ENCODE measurements at regions not wholly inside any gene's neighbourhood (a gene's known extent, or its start where the extent isn't known, plus 50 kb on each side); places are given as distances from the start of the nearest gene placed in this dataset.

DNA sequence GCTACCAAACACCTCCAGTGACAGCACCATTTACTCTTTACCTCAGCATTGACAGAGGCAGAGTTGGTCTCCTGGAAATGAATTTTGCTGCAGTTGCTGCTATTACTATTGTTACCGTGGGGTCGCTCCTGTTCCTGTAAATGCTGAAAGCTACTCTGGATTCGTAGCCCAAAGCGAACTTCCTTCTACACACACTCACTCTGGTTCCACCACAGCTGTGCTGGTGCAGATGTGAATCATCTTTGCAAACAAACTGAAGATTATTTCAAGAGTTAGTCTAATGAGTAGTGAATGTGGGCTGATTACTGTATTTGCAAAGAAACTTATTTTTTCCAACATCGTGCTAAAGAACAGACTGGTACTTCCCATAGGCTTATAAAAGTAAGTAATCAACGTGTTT lies 304.0 kb downstream of the LPIN1 start:
- FAIRE-seq (no peak), DNase-seq (ENCODE audit: low spot score) (no peak)

DNA sequence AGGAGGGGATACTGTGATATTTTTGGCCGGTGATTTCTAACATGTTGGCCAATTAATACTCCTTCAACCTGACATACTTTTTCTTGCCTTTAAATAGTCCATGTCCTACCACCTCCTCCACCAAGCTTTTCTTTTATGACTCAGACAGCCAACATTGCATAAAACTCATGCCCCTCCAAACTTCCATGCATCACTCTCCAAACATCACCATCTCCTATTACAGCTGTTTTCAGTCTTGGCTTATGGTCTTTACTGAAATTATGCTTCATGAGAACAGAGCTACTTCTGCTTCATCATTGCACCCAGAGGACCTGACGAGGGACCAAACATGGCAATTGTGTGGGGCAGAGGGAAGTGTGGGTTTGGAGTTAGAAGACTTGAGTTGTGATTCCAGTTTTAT lies 305.4 kb downstream of the LPIN1 start:
- FAIRE-seq: no peak
- DNase-seq (ENCODE audit: low spot score): no peak

DNA sequence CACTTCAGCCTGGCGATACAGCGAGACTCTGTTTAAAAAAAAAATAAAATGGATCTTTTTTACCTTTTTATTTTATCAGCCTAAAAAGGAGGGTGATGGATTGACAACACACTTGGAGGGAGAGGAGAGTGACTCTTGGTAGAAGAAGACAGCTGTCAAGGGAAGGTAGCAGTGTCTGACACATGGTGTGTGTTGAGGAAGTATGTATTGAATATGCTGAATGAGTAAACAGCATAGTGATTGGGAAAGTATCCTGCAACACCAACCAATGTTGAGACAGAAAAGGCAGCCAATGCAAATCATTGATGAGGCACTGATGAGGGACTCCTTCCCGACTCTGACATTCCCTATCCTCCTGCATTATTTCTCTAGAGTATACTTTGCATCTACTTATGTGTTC lies 306.4 kb downstream of the LPIN1 start:
- FAIRE-seq: no peak
- no peak for DNase-seq (ENCODE audit: low spot score)

DNA sequence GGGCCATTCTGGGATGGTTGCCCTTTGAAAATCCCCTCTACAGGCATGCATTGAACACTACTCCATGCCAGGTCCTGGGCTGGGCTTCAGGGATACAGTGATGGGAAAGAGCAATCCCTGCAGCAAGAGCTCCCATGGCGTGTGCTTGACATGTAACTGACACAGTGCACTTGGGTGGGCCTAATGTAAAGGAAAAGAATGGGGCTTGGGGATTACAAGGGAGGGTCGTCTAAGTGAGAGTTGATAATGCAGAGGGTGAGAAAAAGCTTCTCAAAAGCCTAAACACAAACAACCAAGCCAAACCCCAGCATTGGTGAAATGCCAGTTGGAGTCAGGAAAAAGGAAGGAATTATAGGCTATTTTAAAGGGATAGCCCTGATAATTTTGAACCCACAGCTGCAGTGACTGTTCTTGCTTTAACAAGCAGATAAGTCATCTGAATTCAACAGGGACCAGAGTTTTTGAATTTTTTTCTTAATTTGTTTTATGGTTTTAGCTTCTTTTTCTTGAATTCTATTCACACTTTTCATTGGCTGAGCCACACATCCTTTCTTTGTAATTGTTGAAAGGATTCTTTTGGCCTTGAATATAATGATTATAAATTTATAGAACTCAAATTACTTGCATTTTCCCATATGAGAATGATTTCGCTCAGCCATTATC lies 308.7 kb downstream of the LPIN1 start:
- FAIRE-seq (no peak), DNase-seq (ENCODE audit: low spot score) (no peak)

DNA sequence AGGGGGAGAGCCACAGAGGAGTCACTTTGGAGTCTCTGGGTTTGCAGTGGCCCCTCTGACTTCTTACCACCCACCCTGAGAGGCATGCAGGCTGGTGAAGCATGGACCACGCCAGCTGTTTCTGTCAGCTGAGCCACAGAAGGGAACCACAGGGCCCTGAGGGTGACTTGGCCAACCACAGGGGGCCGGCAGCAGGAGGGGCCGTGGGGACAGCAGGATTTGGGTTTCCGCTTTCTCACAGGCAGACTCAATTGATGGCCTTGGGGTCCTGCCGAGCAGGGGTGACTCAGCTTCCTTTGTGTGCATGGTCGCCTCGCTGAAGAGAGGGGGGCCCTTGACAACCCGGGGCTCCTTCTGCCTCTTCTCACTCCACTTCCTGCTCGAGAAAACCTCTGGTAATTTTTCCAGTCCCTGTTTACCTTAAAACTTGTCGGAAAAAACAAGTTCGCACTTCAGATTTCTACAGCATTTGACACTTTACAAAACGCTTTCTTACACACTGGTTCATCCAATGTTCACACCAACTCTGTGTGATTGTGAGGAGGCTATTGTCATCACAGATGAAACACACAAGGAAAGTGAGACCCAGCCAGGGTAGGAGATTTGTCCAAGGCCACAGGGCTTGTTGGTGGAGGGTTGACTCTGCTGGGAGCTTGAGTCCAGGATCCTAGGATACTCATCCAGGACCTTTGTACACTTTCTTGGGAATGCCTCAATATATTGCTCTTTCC lies 311.2 kb downstream of the LPIN1 start:
- FAIRE-seq: no peak
- DNase-seq (ENCODE audit: low spot score): peak; percentile 38

DNA sequence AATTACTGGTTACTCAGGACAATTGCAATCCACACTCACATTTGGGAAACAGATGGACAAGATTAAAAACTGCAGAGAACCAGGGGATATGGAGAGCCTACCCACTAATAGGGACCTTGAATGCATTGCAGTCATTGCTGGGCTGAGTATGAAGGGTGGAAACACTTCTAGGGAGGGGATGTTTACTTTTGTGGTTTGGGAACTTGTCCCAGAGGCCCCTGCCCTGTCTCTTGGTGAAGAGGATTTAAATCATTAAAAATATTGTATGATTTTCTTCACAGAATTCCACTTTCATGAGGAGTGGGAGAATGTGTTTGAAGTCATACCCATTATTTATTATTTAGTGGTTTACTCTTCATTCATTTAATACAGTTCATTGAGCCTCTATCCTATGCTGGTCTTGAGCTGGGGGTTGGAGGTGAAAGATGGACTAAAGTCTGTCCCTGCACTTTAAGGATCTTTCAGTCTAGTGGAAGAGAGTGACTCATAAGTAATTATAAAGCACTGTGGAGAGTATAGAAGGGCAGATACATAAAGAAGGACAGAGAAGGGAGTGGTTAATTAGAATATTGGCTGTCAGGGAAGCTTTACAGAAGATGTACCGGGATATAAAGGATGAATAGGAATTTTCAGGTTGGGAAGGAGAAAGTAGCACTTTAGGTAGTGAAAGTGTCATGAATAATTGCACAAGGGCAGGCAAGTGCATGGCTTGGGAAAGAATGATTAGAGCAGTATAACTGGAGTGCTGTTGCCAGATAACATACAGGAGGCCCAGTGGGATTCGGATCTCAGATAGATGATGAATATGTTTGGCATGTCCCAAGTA lies 313.4 kb downstream of the LPIN1 start:
- FAIRE-seq (no peak), DNase-seq (ENCODE audit: low spot score) (no peak)

DNA sequence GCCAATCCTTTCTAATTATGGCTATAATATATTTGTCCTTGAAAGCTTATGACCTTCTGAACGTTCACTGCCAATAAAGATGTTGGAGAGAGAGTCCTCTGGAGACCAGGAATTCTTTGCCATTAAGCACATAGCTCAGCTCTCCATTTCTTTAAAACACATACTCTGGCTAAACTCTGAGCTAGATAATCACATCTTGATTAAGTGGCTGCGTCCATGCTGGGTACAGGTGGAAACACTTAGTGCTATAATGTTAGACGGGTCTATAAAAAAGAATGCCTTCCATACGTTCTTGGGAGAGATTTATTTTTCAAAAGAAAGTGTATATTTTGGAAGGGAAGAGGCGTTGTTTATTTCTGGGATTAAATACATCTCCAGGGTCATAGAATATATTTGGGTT lies 314.5 kb downstream of the LPIN1 start:
- no peak for FAIRE-seq

DNA sequence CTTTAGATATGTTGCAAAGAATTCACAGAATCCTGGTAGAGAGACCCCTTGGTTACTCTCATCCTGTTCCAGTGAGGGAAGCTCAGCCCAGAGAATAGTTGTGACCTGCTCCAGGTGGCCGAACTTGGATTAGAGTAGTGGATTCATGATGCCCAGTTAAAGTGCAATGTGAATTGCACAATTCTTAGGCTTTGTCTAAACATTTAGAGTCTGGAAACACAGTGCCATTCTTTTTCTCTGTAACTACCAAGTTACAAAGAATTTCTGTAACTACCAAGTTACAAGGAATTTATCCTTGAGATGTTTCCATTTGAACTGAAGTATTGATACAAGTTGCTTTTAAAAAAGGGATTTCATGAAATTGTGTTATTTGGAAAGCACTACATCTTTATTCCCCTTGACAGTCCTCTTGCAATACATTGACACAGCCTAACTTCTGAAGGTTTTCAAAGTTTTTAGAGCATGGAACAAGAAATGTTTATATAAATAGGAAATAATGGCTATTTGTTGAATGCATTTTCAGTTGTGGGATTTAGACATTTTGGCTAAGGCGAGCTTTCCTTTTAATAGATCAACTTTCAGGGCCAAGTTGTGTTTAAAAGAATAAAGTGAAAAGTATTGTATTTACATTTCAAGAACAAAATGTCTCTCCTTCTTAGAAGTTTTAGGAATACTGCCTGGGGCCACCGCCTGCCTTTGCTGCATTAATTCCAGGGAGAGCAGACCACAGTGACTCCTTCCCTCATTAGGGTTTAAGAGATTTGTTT lies 315.0 kb downstream of the LPIN1 start:
- no peak for DNase-seq (ENCODE audit: low spot score)
- no peak for FAIRE-seq

More for the DNA sequence above, 314.5 kb downstream of the LPIN1 start:
- DNase-seq (ENCODE audit: low spot score): no peak

DNA sequence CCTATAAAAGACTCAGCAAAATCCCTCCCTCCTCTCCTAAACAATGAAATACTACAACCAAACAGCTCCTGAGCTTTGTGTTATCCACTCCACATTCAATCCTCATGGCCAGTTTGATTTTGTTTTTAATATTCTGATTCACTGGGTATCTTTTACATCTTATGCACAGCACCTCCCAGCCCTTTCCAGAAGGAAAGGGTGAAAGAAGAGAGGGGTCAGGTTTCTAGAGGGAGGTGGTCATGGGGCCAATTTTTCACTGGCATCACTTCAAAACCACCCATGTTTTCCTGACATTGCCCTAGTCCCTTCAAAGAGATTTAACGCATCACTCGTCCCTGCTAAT lies 315.6 kb downstream of the LPIN1 start:
- DNase-seq (ENCODE audit: low spot score) (no peak), FAIRE-seq (no peak)

DNA sequence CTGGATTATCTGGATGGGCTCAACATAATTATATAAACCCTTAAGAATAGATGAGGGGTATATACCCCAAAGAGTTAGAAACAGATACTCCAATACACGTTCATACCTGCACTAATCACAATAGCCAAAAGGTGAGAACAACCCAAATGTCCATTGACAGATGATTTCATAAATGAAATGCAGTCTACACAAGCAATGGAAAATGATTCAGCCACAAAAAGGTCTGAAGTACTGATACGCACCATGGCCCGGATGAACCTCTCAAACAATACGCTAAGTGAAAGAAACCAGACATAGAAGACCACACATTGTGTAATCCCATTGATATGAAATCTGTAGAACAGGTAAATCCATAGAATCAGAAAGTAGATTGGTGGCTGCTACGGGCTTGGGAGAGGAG lies 316.8 kb downstream of the LPIN1 start:
- no peak for DNase-seq (ENCODE audit: low spot score)
- no peak for FAIRE-seq

DNA sequence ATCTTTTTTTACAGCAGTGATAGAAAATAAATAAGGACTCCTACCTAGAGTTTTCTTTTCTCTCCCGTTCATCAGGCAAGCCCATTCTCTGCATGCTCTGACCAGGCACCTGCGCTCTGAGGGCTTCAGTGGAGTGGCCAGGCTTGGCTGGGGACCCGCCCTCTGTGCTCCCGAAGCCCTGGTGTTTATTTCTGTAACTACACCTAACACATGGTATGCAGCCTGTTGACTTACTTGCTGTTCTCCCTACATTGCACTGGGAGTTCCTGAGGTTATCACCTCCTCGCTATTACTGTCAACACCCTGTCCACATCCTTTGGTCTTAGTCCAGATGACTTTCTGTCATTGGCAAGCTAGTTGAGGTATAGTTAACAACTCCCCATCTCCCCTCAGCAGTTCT lies 317.7 kb downstream of the LPIN1 start:
- FAIRE-seq (no peak), DNase-seq (ENCODE audit: low spot score) (no peak)

DNA sequence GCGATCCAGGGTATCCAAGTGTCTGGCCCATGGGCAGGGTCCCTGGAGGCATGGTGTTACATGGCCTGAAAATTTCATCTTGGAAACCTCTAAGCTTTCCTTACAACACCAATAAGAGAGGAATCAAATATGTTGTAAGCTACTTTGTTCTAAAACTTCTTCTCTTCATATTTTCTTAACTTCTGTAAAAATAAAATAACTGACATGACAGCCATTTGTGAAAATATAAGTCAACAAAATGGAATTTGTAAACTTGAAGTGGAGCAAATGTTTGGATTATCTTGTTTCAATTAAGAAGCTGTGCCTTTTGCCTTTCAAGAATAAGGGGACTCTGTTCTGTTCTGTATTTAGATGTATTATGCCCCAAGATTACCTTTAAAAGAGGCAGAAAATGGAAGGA lies 319.7 kb downstream of the LPIN1 start:
- DNase-seq (ENCODE audit: low spot score) (no peak), FAIRE-seq (no peak)

DNA sequence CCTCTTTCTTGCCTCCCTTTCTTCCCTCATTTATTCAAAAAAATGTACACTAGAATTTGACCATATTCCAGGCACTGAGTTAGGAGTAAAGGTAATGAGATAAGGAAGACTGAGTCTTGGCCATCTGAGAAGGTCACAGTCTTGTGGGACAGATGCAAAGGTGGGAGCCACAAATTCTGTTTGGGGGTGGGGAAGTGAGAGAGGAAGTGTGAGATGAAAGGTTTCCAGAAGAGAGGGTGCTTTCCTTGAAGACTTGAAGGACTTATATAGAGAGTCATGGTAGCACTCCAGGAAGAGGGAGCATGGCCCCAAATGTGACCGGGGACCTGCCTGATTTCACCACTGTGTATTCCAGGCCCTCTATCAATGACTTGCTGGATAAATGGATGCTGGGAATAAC lies 320.6 kb downstream of the LPIN1 start:
- DNase-seq (ENCODE audit: low spot score) (no peak), FAIRE-seq (no peak)

DNA sequence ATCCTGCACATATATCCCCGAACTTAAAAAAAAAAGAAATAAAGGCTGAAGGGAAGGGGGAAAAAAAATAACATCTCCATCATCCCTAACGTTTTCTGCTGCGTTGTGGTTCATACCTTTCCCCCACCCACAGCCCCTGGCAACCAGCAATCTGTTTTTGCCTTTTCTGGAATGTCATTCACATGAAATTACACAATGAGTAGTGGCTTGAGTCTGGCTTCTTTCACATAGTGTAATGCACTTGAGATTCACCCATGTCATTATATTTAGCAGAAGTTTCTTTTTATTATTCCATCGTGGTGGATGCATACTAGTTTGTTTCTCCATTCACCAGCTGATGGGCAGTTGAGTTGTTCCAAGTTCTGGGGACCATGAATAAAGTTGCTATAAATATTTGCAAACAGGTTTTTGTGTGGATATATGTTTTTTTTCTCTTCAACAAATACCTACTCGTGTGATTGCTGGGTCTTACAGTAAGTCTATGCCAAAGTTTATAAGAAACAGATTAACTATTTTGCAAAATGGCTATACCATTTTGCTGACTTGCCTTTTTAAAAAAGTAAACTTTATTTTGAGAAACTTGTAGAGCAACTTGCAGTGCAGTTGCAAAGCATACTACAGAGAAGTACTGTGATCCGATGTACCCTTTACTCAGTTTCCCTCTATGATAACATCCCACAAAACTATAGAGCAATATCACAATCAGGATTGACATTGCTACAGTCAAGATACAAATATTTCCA lies 322.5 kb downstream of the LPIN1 start:
- no peak for FAIRE-seq

DNA sequence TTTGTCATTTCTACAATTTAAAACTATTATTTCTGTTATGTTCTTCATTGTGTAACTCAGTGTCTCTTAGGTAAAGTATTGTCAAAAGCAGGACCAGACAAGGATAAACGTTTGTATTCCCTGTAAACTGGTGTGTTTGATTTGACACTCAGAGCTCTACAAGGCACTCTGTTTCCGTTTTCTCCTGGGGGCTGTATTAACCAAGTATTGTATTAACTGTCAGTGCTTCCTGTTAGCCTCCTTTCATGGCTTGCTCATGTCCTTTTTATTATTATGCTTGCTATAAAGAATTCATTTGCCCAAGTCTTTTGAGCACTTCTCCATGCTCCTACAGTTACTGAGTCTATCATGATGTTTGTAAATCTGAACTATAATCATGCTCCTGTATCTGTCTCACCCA lies 323.7 kb downstream of the LPIN1 start:
- FAIRE-seq: no peak

More for the DNA sequence above, 322.5 kb downstream of the LPIN1 start:
- no peak for DNase-seq (ENCODE audit: low spot score)

DNA sequence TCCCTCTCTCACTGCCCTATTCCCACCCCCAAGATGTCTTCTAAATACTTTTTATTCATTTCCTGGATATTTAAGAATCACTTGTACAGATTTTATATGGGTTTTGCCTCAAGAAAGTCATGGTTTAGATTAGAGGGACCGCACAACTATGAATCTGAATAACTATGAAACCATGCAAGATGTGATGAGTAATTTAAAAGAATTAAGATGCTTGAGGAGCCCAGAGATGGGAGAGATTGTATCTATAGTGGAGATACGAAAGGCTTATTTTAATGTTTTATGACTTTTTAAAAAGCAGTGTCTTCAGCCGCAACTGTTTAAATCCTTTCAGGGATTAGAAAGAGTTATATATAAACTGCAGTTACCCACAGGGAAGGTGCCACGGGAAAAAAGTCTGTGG lies 324.1 kb downstream of the LPIN1 start:
- DNase-seq (ENCODE audit: low spot score): no peak
- no peak for FAIRE-seq

More for the DNA sequence above, 323.7 kb downstream of the LPIN1 start:
- DNase-seq (ENCODE audit: low spot score): no peak

DNA sequence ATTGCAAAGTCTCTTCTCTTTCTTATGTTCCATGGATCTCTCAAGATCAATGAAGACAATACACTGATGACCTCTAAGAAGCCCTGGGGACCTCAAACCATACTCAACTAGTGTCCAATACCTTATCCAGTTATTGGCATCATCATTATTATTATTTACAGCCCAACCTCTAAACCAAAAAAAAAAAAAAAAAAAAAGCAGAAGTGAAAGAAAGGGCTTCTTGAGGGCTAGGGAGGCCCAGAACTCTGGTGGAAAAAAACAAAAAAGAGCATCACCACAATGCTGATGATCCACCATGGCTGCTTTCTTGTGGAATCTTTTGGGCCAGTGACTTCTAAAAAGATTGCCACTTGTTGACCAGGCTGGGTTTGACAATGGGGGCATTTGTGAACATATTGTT lies 324.9 kb downstream of the LPIN1 start:
- no peak for FAIRE-seq
- no peak for DNase-seq (ENCODE audit: low spot score)

DNA sequence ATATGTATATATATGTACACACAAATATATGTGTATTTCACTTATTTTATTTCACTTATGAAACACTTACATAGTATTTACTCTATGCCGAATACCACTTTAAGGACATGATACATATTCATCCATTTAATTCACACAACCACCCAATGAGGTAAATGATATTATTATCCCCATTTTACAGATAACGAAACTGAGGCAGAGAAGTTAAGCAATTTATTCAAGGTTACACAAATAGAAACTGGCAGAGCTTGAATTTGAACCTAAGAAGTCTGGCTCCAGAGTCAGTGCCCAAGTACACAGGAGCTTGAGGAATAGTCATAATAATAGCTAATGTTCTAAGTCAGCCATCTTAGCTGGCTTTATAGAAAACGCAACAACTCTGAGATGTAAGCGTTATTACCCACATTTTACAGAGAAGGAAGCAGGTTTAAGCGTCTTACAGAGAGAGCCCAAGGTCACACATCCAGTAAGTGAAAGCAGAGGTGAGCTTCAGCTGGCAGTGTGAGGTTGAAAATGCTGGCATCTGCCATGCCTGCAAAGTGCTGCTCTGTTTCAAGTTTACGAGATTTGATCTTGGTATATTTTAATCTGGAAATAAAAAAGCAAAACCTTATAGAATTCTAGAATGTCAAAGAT lies 326.9 kb downstream of the LPIN1 start:
- no peak for FAIRE-seq

DNA sequence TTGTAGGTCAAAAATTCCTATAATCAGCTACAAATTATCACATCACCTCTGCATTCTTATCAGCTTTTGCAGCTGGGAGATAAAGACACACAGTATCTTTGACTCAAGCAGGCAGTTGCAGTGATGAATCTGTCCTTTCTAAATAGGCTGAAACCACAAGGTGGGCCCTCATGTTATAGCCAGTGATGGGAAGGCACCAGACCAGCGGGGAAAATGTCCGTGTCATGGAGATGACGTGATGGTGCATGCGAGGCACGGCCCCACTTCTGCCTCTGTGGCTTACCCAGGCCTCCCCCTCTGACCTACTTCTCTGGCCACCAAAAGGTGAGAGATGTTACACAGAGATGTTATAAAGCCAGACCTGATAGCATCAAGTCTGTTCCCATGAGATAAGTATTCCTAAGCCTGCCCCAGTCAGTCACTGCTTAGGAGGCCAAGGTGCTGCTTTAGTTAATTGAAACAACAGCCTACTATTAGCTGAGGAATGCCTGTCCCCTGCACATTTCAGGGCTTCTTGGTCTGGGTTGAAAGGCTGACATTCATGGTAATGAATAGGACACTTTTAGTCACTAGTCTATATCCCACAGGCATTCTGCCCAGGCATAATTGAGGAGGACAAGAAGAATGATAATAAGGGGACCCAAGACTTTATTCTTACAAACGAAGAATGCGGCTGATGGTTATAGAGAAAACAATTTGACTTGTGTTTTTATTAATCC lies 327.9 kb downstream of the LPIN1 start:
- FAIRE-seq (no peak), DNase-seq (ENCODE audit: low spot score) (no peak)

More for the DNA sequence above, 326.9 kb downstream of the LPIN1 start:
- DNase-seq (ENCODE audit: low spot score): no peak

DNA sequence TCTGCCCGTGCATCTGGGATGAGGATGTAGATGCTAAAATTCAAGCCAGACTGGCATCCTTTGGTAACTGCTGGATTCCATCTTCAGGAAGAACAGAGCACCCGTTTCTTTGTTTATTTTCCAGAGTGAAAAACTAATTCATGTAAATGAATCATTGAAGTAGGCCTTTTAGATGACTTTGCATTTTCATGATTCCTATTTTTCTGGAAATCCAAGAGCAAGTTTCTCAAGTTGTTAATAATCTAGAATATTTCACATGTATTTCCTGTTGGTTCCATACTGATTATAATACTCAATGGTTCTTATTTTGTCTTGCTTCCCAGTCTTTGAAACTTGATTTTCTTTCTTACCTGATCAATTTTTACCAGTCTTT lies 328.4 kb downstream of the LPIN1 start:
- DNase-seq (ENCODE audit: low spot score): no peak
- FAIRE-seq: no peak

Data from RCC 7860 (cell line).